ENCODE measurements at regions not wholly inside any gene's neighbourhood (a gene's known extent, or its start where the extent isn't known, plus 50 kb on each side); places are given as distances from the start of the nearest gene placed in this dataset.
"Not testable (repeated sequence)": the region's sequence is repeated elsewhere in the genome, so short reads cannot be mapped to it uniquely, and the experiment has no call there.

GRCh38 chr12:46990211-46990610 lies 89.2 kb upstream of the PCED1B start:
- no peak for DNase-seq

GRCh38 chr12:46992051-46992450 lies 87.4 kb upstream of the PCED1B start:
- DNase-seq: not testable (repeated sequence)

GRCh38 chr12:46998811-46999368 lies 80.5 kb upstream of the PCED1B start:
- DNase-seq: peak; percentile 84

GRCh38 chr12:47004634-47005033 lies 74.8 kb upstream of the PCED1B start:
- DNase-seq: no peak

- no peak for DNase-seq
Measured at GRCh38 chr12:47007048-47007447, 72.4 kb upstream of the PCED1B start.

GRCh38 chr12:47012552-47012951 lies 66.9 kb upstream of the PCED1B start:
- DNase-seq: no peak

- DNase-seq: peak; percentile 84
Measured at GRCh38 chr12:47014474-47014873, 64.9 kb upstream of the PCED1B start.

- no peak for DNase-seq
Measured at GRCh38 chr12:47015381-47015780, 64.0 kb upstream of the PCED1B start.

GRCh38 chr12:47017041-47017713 lies 62.2 kb upstream of the PCED1B start:
- no peak for DNase-seq

GRCh38 chr12:47017901-47018475 lies 61.4 kb upstream of the PCED1B start:
- DNase-seq: peak; percentile 97

- DNase-seq: no peak
Measured at GRCh38 chr12:47020211-47020821, 59.1 kb upstream of the PCED1B start.

GRCh38 chr12:47021298-47021697 lies 58.1 kb upstream of the PCED1B start:
- peak; percentile 85 for DNase-seq

GRCh38 chr12:47022296-47022695 lies 57.1 kb upstream of the PCED1B start:
- peak; percentile 87 for DNase-seq

- DNase-seq: no peak
Measured at GRCh38 chr12:47023311-47023710, 56.1 kb upstream of the PCED1B start.

GRCh38 chr12:47023953-47024352 lies 55.5 kb upstream of the PCED1B start:
- DNase-seq: no peak

GRCh38 chr12:47024463-47024862 lies 55.0 kb upstream of the PCED1B start:
- peak; percentile 70 for DNase-seq

- DNase-seq: no peak
Measured at GRCh38 chr12:47025349-47025748, 54.1 kb upstream of the PCED1B start.

- DNase-seq: no peak
Measured at GRCh38 chr12:47025798-47026197, 53.6 kb upstream of the PCED1B start.

GRCh38 chr12:47026291-47026690 lies 53.1 kb upstream of the PCED1B start:
- no peak for DNase-seq
